ENCODE measurements at regions not wholly inside any gene's neighbourhood (a gene's known extent, or its start where the extent isn't known, plus 50 kb on each side); places are given as distances from the start of the nearest gene placed in this dataset.

DNA sequence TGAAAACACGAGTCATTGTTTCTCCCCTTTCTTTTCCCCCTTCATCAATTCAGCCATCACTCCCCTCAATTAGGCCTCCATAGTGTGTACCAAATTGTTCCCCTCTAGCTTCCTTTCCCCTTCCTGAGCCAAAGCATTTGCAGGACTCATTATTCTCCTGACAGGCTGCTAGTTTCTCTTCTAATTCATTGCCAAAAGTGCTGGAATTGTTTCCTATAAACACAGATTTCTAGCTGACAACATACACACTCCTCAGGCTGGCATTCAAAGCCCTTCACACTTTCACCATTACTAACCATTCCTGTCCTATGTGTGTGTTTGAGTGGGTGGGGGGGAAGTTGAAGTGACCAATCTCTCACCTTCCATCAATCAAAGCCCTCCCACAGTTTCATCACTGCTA is 444.2 kb upstream of the OPRM1 start:
- TF ChIP-seq POLR2A (IDR thresholded peaks at IDR 0.05) (no peak), POLR2AphosphoS5 (IDR thresholded peaks at IDR 0.05) (no peak)
- TF ChIP-seq, protein P1, sequence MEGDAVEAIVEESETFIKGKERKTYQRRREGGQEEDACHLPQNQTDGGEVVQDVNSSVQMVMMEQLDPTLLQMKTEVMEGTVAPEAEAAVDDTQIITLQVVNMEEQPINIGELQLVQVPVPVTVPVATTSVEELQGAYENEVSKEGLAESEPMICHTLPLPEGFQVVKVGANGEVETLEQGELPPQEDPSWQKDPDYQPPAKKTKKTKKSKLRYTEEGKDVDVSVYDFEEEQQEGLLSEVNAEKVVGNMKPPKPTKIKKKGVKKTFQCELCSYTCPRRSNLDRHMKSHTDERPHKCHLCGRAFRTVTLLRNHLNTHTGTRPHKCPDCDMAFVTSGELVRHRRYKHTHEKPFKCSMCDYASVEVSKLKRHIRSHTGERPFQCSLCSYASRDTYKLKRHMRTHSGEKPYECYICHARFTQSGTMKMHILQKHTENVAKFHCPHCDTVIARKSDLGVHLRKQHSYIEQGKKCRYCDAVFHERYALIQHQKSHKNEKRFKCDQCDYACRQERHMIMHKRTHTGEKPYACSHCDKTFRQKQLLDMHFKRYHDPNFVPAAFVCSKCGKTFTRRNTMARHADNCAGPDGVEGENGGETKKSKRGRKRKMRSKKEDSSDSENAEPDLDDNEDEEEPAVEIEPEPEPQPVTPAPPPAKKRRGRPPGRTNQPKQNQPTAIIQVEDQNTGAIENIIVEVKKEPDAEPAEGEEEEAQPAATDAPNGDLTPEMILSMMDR (IDR thresholded peaks at IDR 0.05 in 8 of 11, conservative IDR thresholded peaks at IDR 0.05 in 3 of 11): no peak
